RWPE2 (cell line): ENCODE measurements at regions not wholly inside any gene's neighbourhood (a gene's known extent, or its start where the extent isn't known, plus 50 kb on each side); places are given as distances from the start of the nearest gene placed in this dataset.
"Not testable (repeated sequence)": the region's sequence is repeated elsewhere in the genome, so short reads cannot be mapped to it uniquely, and the experiment has no call there.

Experiments
- ATAC-seq: fragments of 200-7000 bp; cut with Tn5 transposase; 3 replicates; pipeline ENCODE4 v1.9.1; 2021; ENCODE audit warnings: low read depth
- DNase-seq: peaks from one replicate; pipeline ENCODE4 v3.0.0-alpha.2; 2020; ENCODE audit warnings: low spot score
- H3K27ac ChIP-seq: fragments of 450-650 bp; 2 replicates; pipeline ENCODE4 v1.5.1; 2017; ENCODE audit warnings: mild to moderate bottlenecking; ENCODE audit not compliant: poor library complexity, severe bottlenecking
- H3K27me3 ChIP-seq: fragments of 250-450 bp; sonication (Bioruptor Pico); 2 replicates; pipeline ENCODE4 v1.5.1; 2021; ENCODE audit warnings: mild to moderate bottlenecking, moderate library complexity; ENCODE audit not compliant: insufficient read depth, poor library complexity, severe bottlenecking
- H3K36me3 ChIP-seq: fragments of 250-450 bp; sonication (Bioruptor Pico); 2 replicates; pipeline ENCODE4 v1.5.1; 2020; ENCODE audit warnings: low read depth, mild to moderate bottlenecking, moderate library complexity
- H3K4me1 ChIP-seq: fragments of 250-450 bp; sonication (Bioruptor Pico); 2 replicates; pipeline ENCODE4 v1.5.1; 2021; ENCODE audit warnings: mild to moderate bottlenecking, moderate library complexity; ENCODE audit not compliant: insufficient read depth, poor library complexity, severe bottlenecking
- H3K4me3 ChIP-seq: fragments of 250-450 bp; sonication (Bioruptor Pico); 2 replicates; pipeline ENCODE4 v1.5.1; 2021; ENCODE audit warnings: mild to moderate bottlenecking, moderate library complexity; ENCODE audit not compliant: severe bottlenecking
- H3K9me3 ChIP-seq: fragments of 250-450 bp; sonication (Bioruptor Pico); 2 replicates; pipeline ENCODE4 v1.5.1; 2021; ENCODE audit warnings: mild to moderate bottlenecking, moderate library complexity; ENCODE audit not compliant: severe bottlenecking
- TF ChIP-seq, protein P1 (sequence below): fragments of 450-650 bp; IDR thresholded peaks from one replicate; pipeline ENCODE4 v1.5.1; 2017; ENCODE audit warnings: mild to moderate bottlenecking, moderate library complexity; ENCODE audit not compliant: poor library complexity, severe bottlenecking

GRCh38 chr2:122031544-122032263 lies 276.3 kb downstream of the TSN start:
- no peaks in the 10 kb centered on the region for H3K36me3 ChIP-seq
- no peaks in the 10 kb centered on the region for H3K9me3 ChIP-seq
- no peak overlapping the region for H3K27ac ChIP-seq
- ATAC-seq (no peak), DNase-seq (no peak)
- peaks cover 14% of the 10 kb centered on the region for H3K27me3 ChIP-seq
- H3K4me3 ChIP-seq, result no peak overlapping the region
- TF ChIP-seq, protein P1, sequence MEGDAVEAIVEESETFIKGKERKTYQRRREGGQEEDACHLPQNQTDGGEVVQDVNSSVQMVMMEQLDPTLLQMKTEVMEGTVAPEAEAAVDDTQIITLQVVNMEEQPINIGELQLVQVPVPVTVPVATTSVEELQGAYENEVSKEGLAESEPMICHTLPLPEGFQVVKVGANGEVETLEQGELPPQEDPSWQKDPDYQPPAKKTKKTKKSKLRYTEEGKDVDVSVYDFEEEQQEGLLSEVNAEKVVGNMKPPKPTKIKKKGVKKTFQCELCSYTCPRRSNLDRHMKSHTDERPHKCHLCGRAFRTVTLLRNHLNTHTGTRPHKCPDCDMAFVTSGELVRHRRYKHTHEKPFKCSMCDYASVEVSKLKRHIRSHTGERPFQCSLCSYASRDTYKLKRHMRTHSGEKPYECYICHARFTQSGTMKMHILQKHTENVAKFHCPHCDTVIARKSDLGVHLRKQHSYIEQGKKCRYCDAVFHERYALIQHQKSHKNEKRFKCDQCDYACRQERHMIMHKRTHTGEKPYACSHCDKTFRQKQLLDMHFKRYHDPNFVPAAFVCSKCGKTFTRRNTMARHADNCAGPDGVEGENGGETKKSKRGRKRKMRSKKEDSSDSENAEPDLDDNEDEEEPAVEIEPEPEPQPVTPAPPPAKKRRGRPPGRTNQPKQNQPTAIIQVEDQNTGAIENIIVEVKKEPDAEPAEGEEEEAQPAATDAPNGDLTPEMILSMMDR, result no peak
- peaks cover 10% of the 10 kb centered on the region for H3K4me1 ChIP-seq

DNA sequence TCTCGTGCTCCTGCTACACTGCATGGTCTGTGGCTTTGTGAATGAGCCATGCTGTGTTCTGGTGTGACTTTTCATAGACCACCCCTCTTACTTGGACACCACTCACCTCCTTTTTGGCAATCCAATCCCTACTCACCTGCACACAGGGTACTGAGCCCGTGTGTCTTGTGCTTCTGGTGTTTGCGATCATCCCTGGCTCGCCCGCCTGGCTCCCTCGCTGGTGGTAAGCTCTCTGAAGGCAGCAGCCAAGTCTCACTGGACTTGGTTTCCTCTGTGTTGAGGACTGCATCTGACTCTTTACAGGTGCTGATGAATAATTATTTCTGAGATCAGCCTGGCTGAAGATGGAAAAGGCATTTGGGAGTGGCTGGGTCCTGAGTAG lies 276.8 kb downstream of the TSN start:
- DNase-seq (no peak), ATAC-seq (no peak)
- TF ChIP-seq, protein P1, result no peak
- Histone ChIP-seq H3K4me3 (no peak overlapping the region), H3K4me1 (peaks cover 10% of the 10 kb centered on the region), H3K9me3 (no peaks in the 10 kb centered on the region), H3K27me3 (peaks cover 14% of the 10 kb centered on the region), H3K36me3 (no peaks in the 10 kb centered on the region), H3K27ac (no peak overlapping the region)

DNA sequence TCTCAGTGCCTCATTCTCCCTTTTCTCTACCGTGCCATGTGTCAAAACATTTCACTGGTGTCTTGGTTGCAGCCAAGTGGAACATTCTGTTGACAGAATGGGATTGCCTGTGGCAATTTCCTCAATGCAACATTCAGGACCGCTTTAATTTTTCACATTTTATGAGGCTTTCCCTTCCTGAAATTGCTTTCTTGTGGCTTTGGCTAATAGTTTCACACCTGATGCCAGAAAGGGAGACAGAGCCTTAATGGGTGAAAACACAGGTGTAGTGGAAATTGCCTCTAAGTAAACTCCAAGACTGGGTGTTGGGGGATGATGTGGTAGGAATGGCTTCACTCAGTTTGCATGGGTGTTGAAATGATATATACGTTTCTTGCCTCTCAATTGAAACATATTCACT lies 278.3 kb downstream of the TSN start:
- Histone ChIP-seq H3K27ac (no peak overlapping the region), H3K4me3 (no peak overlapping the region), H3K9me3 (no peaks in the 10 kb centered on the region), H3K36me3 (no peaks in the 10 kb centered on the region), H3K4me1 (peaks cover 2% of the 10 kb centered on the region), H3K27me3 (peaks cover 14% of the 10 kb centered on the region)
- DNase-seq, result no peak
- no peak for ATAC-seq
- TF ChIP-seq, protein P1, result no peak

GRCh38 chr2:122034344-122034743 lies 278.9 kb downstream of the TSN start:
- H3K36me3 ChIP-seq, result no peaks in the 10 kb centered on the region
- TF ChIP-seq, protein P1, result no peak
- H3K27me3 ChIP-seq, result peaks cover 14% of the 10 kb centered on the region
- ATAC-seq, result no peak
- H3K9me3 ChIP-seq, result no peaks in the 10 kb centered on the region
- no peak overlapping the region for H3K4me3 ChIP-seq
- no peak for DNase-seq
- H3K27ac ChIP-seq, result no peak overlapping the region
- no peaks in the 10 kb centered on the region for H3K4me1 ChIP-seq

GRCh38 chr2:122034777-122035176 lies 279.3 kb downstream of the TSN start:
- Histone ChIP-seq H3K27ac (no peak overlapping the region), H3K4me3 (no peak overlapping the region), H3K36me3 (no peaks in the 10 kb centered on the region), H3K27me3 (peaks cover 14% of the 10 kb centered on the region), H3K4me1 (no peaks in the 10 kb centered on the region), H3K9me3 (no peaks in the 10 kb centered on the region)
- ATAC-seq (no peak), DNase-seq (no peak)
- TF ChIP-seq, protein P1, result no peak

- not testable (repeated sequence) for H3K4me3 ChIP-seq, H3K27me3 ChIP-seq, H3K4me1 ChIP-seq, DNase-seq, H3K9me3 ChIP-seq, H3K36me3 ChIP-seq, ATAC-seq, H3K27ac ChIP-seq
These were observed 283.4 kb downstream of the TSN start for GRCh38 chr2:122038816-122039215.
